A204.1 (cell line): ENCODE measurements at regions not wholly inside any gene's neighbourhood (a gene's known extent, or its start where the extent isn't known, plus 50 kb on each side); places are given as distances from the start of the nearest gene placed in this dataset.
"Not testable (repeated sequence)": the region's sequence is repeated elsewhere in the genome, so short reads cannot be mapped to it uniquely, and the experiment has no call there.

ENCODE experiments used
- FAIRE-seq: peaks from 2 replicates; lab custom pipeline; 2012; peaks lifted over from hg19 to GRCh38; lab: Jason Lieb, UNC

DNA sequence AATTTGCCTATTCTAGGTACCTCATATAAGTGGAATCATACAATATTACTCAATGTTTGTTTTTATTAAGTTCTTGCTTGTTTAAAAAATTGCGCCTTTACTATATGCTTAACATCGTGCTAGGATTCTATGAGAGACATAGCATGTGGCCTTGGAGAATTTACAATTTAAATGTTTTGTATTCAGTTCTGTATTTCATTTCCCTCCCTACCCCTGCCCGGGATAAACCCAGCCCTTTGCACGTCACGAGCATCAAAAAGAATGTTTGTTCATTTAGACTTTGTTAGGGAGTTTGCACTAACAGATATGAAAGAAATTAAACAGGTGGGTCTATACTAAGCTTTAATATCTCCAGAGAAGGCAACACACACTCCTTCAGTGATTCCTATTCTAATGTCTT, 75.7 kb downstream of the C18orf54 start:
- no peak for FAIRE-seq

DNA sequence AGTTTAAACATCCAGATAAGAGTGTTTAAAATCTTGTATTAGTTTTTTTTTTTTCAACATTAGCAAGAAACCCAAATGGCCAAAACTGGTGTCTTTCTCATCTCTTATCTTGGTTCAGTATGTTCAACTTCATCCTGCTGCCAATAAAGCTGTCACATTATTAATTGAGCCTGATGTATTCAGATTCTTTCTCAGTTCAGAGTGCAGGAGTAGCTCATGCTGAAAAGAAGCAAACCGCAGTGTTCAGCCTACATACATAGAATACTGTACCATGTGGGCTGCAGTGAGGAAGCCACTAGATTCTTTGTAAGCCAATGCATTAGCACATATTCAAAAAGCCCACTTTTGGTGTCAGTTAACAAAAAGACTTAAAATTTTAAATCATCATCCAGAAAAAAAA, 76.2 kb downstream of the C18orf54 start:
- FAIRE-seq, result no peak

DNA sequence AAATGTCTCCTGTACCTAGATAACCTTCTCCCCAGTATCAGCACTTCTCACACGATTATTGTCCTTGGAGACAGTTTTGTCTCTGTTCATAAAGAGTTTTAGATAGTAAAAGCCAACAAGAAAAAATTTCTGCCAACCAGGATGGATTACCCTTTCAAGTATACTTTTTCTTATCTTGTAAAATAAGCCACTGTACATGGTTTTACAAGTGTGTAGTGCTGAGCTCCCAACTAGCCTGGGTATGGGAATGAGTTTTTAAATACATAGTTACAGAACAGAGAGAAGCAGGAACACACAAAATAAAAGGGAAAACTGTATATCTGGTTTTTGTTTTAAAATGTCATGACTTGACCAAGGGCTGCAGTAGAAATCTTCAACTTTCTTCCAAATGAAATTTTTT, 76.7 kb downstream of the C18orf54 start:
- FAIRE-seq, result no peak

DNA sequence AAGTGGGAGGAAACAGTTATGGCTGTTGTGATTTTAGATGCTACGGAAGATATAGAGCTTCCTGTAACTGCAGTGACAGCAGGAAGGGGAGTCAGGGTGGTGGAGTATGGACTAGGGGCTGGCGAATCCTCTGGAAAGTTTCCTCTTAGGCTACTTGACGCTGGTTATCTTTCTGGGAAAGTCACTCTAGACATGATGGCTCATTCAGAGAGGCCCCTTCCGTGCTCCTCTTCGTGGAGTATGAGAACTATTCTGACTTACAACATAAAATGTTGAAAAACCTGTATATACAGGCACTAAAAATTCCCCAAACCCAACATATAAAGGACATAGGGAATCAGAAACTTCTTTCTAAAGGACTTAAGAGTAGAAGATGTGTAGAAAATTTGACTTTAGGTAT, 78.8 kb downstream of the C18orf54 start:
- no peak for FAIRE-seq

DNA sequence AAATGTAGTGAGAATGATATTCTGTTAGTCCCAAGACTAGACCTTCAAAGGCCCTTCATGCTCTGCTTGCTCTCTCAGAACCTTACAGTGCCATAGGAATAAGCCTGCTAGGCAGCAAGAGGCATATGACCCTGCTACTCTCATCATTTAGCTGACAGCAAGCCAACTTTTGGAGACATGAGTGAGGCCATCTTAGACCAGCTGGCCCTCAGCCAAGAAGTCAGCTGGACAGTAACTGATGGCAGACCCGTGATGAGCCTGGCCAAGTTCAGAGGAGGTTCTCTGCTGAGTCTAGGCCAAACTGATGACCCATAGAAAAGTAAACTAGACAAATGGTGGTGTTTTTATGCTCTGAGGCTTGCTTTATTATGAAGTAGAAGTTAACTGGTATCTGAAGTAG, 82.6 kb downstream of the C18orf54 start:
- FAIRE-seq, result no peak

DNA sequence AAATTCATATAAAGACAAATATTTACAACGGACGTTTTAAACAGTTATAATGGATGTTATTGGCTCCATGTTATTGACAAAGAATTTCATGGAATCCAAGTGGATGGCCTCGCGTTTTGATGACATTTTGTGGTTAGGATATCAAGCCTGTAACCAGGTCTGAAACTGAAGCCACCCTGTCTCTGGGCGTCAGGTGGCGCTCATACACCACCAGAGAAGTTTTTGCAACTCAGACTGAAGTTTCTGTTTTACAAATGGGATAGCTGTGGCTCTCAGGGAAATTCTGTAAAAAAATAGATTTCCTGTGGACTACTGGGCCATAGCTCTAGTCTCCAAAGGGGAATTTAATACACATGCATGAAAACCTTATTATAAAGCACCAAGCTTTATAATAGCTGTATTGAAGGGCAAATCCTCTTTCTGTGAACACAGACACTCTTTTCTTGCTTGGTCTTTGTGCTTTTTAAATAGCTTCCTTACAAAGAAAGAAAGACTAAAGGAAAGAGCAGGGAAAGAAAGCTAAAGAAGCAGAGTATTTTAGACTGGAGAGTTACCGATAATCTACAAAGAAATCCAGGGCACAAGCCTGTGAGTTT, 86.7 kb downstream of the C18orf54 start:
- FAIRE-seq, result peak; percentile 82

DNA sequence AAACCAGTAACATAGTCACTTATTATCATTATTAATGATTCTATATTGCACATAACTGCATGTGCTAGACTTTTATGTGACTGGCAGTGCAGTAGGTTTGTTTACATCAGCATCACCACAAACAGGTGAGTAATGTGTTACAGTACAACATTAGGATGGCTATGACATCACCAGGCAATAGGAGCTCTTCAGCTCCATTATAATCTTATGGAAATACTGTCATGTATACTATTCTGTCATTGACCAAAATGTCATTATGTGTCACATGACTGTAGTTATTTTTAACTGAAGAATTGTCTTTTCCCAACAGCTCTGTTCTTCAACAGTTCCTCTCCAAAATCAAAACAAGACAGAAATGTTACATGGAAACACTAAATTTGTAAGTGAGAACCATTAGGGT, 96.3 kb downstream of the C18orf54 start:
- FAIRE-seq, result no peak

DNA sequence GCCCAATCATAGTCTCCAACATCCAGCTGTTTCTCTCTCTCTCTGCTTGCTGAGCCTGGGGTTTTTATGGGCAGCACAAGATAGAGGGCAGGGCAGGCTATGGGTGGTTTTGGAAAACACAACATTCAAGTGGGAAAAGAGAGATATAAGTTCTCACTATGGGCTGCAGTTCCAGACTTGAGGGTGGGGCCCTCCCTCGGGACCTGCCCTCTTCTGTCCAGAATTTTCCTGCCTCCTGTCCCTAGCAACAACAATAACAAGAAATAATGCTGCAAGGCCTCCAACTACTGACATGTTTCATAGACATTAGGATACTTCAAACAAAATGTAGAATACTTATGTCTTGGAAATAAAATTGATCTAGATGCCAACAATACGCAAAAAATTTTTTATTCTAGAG, 107.8 kb downstream of the C18orf54 start:
- FAIRE-seq, result no peak

DNA sequence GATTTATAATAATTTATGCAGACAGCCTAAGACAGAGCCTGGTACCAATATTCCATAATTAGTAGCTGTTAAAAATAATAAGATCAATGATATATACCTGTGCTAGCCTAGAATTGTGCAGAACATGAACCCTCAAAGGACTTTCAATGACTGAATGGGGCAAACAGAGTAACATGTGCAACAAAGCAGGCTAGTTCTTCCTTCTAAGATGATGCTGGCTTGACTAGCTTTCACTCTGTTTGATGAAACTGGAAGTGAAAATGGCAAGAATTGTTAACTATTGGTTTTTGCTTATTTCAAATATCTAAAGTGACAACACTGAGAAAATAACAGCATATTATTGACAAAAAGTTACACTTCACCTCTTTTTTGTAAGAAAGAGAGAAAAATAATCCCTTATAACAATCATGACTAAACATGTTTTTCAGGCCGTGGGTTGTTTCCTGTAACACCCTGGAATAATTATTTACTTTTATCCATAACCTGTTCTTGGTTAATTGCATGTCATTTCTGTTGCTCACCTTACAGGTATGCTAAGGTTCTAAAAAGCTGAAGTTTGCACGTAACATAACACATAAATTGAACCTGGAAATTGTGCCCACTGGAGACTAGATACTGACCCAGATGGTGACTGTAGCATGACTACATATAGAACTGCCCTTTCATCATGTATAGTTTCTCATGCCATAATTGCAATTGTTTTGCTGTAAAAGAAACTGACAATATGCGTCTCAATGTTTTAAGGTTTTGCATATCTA, 108.7 kb downstream of the C18orf54 start:
- FAIRE-seq, result no peak

DNA sequence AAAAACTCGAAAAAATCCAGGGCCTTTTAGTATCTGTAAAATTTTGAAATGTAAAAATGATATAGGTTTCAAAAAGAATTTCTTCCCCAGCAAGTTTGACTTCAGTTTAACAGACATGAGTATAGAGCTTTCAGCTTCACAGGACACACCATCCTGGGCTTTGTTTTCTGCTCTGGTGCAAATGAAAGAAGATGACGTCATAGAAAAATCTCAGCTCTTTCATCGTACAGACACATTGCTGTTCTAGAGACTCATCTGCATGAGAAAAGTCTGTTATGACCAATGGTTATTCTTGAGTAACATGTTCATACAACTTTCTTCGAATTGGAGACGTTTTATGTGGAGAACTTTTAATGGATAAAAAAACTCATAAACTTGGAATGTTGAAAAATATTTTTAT, 111.7 kb upstream of the DYNAP start:
- no peak for FAIRE-seq

DNA sequence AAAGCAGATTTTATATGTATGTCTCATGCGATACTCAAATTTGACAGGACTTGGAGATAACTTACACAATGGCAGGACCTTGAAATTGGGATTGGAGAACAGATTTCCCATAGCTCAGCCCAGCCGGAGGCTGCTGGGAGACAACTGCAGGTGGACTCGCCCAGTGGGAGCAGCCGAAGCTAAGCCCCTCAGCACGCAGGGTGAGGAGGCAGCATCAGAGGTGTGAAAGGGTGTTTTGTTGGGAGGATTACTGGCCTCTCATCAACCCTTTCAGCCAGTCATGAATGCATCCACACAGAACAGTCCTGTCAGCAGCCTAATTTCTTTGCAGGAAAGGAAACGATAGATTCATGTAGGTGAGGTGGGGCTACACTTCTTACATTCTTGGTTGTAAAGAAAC, 110.4 kb upstream of the DYNAP start:
- FAIRE-seq, result no peak

DNA sequence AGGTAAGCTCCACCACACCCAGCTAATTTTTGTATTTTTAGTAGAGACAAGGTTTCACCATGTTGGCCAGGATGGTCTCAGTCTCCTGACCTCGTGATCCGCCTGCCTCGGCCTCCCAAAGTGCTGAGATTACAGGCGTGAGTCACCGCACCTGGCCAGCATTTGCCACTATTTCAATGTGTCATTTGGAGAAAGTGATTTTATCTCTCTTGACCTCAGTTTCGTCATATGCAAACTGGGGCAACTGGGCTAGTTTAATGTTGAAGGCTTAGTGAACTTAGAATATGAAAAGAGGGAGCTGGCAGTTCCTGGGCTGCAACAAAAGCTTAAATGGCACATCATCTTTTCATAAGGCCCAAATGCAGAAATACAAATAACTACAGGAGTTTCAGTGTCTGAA, 88.6 kb upstream of the DYNAP start:
- not testable (repeated sequence) for FAIRE-seq

DNA sequence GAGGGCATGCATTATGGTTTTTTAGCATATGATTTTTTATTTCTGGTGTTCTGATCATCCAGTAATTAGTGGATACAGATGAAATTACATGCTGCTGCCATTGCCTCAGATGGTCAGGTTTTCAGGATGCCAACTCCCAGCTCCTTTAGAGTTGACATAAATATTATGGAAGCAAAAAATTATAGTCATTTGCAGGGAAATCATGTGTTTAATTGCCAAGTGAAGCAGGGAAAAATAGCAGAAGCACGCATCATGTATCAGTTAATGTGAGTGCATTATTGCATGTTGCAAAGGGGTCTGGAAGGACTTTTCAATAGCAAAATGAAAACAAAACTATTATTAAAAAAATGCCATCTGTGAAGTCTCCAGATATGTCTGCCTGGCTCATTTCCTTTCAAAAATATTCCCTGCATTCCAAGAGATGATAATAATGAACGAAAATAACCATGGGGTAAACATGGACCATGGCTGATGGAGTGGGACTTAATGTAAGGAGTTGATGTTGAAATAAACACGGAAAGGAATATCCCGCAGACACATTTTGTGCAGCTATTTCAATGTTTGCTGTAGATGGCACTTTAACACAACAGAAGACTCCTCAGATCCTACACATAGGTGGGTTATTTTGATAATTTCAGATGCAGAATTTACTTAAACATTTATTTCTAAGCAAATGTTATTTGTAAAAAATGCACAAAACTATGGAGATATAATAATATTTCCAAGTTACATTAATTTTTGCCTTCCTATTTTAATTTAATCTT, 87.7 kb upstream of the DYNAP start:
- FAIRE-seq, result no peak

DNA sequence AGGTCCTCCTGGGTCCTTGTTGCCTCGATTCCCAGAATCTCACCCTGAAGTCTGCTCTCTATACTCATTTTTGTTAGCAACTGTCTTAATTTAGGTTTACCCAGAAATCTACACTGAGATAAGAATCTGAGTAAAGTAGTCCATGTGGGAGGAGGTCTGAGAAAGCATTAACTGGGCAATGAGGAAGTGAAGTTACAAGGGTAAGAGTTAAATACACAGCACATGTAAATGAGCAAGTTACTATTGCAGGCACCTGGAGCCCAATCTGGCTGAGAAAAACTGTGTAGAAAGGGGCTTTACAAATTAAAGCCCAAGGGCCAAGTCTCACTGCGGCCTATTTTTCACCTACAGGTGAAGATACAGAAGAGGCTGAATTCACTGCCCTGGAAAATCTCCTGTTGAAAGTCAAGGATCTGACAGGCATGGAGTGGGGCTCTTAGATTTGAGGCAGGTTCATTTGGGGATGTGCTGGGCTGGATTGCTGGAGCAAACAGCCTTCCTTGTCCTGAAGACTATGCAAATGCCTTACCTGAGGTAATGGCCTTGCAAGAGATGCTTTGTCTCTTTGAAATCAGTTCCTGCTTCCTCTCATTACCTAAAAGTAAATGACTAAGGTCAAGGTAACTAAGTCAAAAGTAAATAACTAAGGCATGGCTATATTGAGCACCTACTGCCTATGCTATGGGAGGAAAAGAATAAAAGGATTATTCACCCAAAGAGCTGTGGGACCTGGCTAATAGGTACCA, 84.4 kb upstream of the DYNAP start:
- no peak for FAIRE-seq

DNA sequence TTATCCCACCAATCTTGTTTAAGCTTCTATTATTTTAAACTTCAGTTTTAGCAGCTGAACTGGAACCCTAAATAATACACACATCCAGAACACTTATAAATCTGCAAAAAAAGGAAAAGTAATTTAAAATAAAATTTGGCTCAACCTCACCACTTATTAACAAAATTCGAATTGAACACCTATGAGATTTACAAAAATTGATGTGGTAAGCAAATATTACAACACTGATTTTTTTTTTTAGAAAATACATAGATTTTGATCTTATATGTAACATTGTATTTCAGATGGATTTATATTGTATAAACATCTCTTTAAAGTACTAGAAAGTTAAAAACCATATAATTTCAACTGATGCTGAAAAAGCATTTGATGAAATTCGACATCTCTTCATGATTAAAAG, 81.3 kb upstream of the DYNAP start:
- FAIRE-seq, result peak; percentile 39

DNA sequence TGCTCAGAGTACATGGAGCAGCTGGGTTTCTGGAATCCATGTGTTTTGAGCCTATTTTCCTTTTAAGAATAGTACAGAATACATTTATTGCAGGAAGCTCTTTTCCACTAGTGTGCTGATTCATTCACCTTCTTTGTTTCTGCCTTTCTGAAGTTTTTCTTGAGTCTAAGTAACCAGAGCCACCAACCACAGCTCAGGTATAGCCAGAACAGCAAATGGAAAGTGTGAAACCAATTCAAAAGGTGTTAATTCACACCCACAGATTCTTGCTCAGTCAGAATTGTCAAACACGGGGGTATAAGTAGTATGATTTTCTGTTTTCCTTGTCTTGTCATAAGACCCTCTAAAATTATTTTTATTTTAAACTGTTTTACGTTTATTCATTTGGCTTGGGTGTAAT, 75.9 kb upstream of the DYNAP start:
- FAIRE-seq, result no peak

DNA sequence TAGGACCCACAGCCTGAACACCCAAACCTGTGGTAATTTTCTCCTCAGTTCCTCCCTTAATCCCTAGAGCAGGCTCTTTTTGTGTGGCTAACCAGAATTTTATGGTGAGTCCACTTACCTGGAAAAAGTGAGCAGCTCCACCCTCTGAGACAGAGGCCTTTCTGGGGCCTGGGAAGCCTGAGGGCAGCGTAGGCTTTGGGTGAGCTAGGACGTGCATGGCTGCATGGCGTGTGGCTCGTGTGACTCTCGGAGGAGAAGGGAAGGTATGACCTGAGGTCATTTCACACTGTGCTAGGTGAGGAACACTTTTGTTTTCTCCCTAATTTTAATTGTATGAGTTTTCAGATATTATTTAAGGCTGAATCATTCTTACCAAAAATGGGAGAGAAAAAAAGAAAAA, 73.5 kb upstream of the DYNAP start:
- no peak for FAIRE-seq

DNA sequence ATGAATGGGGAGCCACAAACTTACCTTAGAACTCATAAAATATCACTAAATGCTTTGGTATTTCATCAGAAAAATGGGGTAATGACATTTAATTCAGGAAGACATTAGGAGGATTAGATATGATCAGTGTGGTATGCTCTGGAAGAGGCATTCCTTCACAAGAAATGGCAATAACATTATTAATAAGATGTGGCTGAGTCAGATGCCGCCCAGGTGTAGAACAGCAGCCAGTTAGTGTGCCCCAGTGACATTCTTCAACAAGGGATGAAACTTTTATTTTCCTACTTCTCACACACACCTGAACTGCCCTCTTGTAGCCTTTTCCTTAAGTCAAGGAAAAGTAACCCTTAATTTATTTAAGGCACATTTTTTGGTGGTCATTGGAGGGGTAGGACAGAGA, 69.2 kb upstream of the DYNAP start:
- no peak for FAIRE-seq

DNA sequence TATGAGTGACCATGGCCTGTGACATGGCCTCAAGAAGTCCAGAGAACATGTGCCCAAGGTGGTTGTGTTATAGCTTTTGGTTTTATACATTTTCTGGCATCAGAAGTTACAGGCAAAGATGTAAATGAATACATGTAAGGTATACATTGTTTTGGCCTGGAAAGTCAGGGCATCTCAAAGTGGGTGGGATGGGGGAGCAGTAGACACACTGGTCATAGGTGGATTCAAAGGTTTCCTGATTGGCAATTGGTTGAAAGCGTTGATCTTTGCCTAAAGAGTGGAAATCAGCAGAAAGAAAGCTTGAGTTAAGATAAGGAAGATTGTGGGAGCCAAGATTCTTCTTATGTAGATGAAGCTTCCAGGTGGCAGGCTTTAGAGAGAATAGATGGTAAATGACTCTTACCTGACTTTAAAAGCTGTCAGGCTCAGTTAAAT, 62.1 kb upstream of the DYNAP start:
- FAIRE-seq, result no peak

DNA sequence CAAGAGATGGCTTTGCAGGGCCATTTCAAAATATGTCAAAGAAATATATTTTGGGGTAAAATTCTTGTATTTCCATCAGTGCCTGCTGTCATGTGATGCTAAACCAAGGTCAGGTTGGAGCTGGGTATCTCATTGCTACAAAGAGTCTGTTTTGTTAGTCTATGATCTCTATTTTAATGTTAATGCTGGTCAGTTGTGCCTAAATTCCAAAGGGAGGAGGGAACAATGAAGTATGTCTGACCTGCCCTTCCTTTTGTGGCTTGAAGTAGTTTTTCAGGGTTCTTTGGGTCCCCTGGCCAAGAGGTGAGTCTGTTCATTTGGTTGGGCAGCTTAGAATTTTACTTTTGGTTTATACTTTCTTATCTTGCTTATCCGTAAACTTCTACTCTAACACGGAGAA, 61.6 kb upstream of the DYNAP start:
- FAIRE-seq, result no peak

DNA sequence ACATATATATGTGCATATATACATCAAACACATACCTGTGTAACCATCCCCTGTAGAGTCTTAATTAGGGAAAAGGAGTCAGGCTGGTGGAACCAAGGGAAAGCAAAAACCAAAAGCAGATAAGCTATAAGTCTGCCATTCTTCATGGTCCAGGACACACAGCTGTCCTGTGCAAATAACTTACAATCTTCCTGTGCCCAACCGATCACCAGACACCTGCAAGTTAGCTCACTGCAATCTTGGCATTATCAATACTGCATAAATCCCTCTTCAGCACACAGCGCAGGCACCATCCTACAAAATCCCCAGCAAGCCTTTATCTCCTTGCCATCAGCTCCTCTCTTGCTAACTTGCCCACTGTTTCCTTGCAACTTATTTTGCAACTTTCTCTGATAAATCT, 60.8 kb upstream of the DYNAP start:
- FAIRE-seq, result no peak

DNA sequence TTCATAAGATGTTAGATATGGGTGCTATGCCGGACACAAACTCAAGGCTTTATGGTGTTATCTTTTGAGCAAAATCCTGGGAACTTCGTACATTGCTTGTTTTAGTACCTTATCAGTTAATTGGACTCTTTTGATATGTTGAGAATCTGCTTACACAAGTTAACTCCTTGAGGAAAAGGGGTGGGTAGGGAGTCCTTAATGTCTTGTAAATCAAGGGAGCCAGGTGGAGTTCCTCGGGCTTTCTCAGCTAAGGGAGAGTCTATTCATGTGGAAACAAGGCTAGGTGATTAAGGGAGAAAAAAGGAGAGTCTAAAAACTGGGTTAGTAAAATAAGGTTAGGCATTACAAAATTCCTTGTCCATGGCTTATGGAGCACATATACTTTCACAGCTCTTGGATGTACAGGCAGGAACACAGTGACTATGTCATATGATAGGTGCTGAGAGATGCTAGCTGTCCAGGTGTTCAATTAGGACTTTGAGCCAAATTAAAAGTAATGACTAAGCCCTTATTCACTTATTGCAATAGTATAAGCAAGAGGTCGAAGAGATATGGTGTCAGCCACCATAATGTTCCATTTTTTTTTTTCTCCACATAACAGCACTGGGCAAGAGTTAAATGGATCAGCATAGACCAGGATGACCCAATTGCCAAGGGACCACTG, 59.5 kb upstream of the DYNAP start:
- no peak for FAIRE-seq
